ENCODE measurements at regions not wholly inside any gene's neighbourhood (a gene's known extent, or its start where the extent isn't known, plus 50 kb on each side); places are given as distances from the start of the nearest gene placed in this dataset.

DNA sequence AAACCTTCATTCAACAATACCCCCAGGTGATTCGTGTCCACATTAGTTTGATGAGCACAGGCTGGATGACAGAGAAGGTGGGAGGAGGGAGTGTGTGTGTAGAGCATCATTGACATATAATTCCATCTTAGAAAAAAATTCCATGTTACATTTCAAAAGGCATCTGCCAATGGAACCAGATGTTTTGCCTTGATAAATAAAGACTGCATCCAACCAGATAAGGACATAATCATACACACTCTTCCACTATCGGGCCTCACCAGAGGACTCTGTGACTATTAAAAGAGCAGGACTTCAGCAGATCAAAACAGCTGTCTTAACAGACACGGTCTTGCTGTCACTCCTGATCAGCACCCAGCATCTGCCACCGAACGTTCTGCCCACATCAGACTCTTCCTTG lies 96.4 kb upstream of the SPIN1 start:
- Histone ChIP-seq H3K9ac (ENCODE audit: insufficient read depth, low read length) (no peak overlapping the region), H3K4me1 (ENCODE audit: control insufficient read depth, extremely low read depth, insufficient read depth, low read length) (no peaks in the 10 kb centered on the region), H3K79me2 (ENCODE audit: control insufficient read depth, insufficient read depth, low read length) (no peaks in the 10 kb centered on the region), H3K36me3 (ENCODE audit: control insufficient read depth, insufficient read depth, low read length) (no peaks in the 10 kb centered on the region), H3K27me3 (ENCODE audit: control insufficient read depth, insufficient read depth, low read length) (no peaks in the 10 kb centered on the region), H3K9me3 (ENCODE audit: control insufficient read depth, insufficient read depth, low read depth, low read length) (no peaks in the 10 kb centered on the region), H2AFZ (ENCODE audit: low read length) (no peak overlapping the region), H3K4me2 (ENCODE audit: extremely low read depth, insufficient read depth, low read length) (no peak overlapping the region), H4K20me1 (ENCODE audit: control insufficient read depth, extremely low read depth, insufficient read depth, low read length) (no peaks in the 10 kb centered on the region), H3K27ac (ENCODE audit: insufficient read depth, low read length) (no peak overlapping the region), H3K4me3 (replicated peaks in 1 of 4; ENCODE audit: control extremely low read depth in 1 of 4, insufficient read depth in 1 of 4, low read depth in 3 of 4, low read length in 4 of 4) (no peak overlapping the region)
- DNase-seq (ENCODE audit: low read depth in 2 of 2) = no peak
- TF ChIP-seq CTCF (conservative IDR thresholded peaks at IDR 0.05 in 1 of 2, IDR thresholded peaks at IDR 0.05 in 1 of 2; ENCODE audit: low read depth in 1 of 2, low read length in 2 of 2) = no peak
- TF ChIP-seq EZH2 (IDR thresholded peaks at IDR 0.05; ENCODE audit: low read length, missing control alignments) = no peak

DNA sequence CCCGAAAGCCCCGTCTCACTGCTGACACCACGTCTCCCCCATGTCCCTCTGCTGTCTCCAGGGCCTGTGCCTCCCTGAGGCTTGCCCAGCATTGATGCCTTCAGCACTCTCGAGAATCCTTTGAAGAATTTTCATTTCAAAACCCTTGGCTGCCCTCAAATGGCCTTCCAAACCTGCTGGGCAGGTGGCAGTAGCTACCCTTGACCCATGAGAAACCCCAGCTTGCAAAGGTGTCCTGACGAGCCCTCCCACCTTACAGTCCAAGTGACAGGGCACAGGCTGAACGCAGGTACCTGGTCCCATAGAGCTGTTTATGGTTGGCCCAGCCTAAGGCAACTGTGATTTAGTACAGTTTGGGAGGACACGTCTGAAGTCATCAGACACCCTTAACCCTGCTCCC lies 97.2 kb upstream of the SPIN1 start:
- no peak overlapping the region for H3K9ac ChIP-seq (ENCODE audit: insufficient read depth, low read length)
- H3K27ac ChIP-seq (ENCODE audit: insufficient read depth, low read length) = no peak overlapping the region
- no peaks in the 10 kb centered on the region for H3K36me3 ChIP-seq (ENCODE audit: control insufficient read depth, insufficient read depth, low read length)
- no peak overlapping the region for H3K4me2 ChIP-seq (ENCODE audit: extremely low read depth, insufficient read depth, low read length)
- TF ChIP-seq EZH2 (IDR thresholded peaks at IDR 0.05; ENCODE audit: low read length, missing control alignments) (no peak), CTCF (conservative IDR thresholded peaks at IDR 0.05 in 1 of 2, IDR thresholded peaks at IDR 0.05 in 1 of 2; ENCODE audit: low read depth in 1 of 2, low read length in 2 of 2) (no peak)
- H2AFZ ChIP-seq (ENCODE audit: low read length) = no peak overlapping the region
- H3K9me3 ChIP-seq (ENCODE audit: control insufficient read depth, insufficient read depth, low read depth, low read length) = no peaks in the 10 kb centered on the region
- H4K20me1 ChIP-seq (ENCODE audit: control insufficient read depth, extremely low read depth, insufficient read depth, low read length) = no peaks in the 10 kb centered on the region
- no peaks in the 10 kb centered on the region for H3K4me1 ChIP-seq (ENCODE audit: control insufficient read depth, extremely low read depth, insufficient read depth, low read length)
- no peak overlapping the region for H3K4me3 ChIP-seq (replicated peaks in 1 of 4; ENCODE audit: control extremely low read depth in 1 of 4, insufficient read depth in 1 of 4, low read depth in 3 of 4, low read length in 4 of 4)
- no peaks in the 10 kb centered on the region for H3K27me3 ChIP-seq (ENCODE audit: control insufficient read depth, insufficient read depth, low read length)
- H3K79me2 ChIP-seq (ENCODE audit: control insufficient read depth, insufficient read depth, low read length) = no peaks in the 10 kb centered on the region
- DNase-seq (ENCODE audit: low read depth in 2 of 2) = no peak

- H3K4me1 ChIP-seq (ENCODE audit: control insufficient read depth, extremely low read depth, insufficient read depth, low read length) = no peaks in the 10 kb centered on the region
- no peak overlapping the region for H3K4me2 ChIP-seq (ENCODE audit: extremely low read depth, insufficient read depth, low read length)
- DNase-seq (ENCODE audit: low read depth in 2 of 2) = no peak
- H3K9ac ChIP-seq (ENCODE audit: insufficient read depth, low read length) = no peak overlapping the region
- H3K27ac ChIP-seq (ENCODE audit: insufficient read depth, low read length) = no peak overlapping the region
- no peaks in the 10 kb centered on the region for H4K20me1 ChIP-seq (ENCODE audit: control insufficient read depth, extremely low read depth, insufficient read depth, low read length)
- no peaks in the 10 kb centered on the region for H3K9me3 ChIP-seq (ENCODE audit: control insufficient read depth, insufficient read depth, low read depth, low read length)
- no peak overlapping the region for H3K4me3 ChIP-seq (replicated peaks in 1 of 4; ENCODE audit: control extremely low read depth in 1 of 4, insufficient read depth in 1 of 4, low read depth in 3 of 4, low read length in 4 of 4)
- no peaks in the 10 kb centered on the region for H3K36me3 ChIP-seq (ENCODE audit: control insufficient read depth, insufficient read depth, low read length)
- no peak overlapping the region for H2AFZ ChIP-seq (ENCODE audit: low read length)
- H3K27me3 ChIP-seq (ENCODE audit: control insufficient read depth, insufficient read depth, low read length) = no peaks in the 10 kb centered on the region
- TF ChIP-seq EZH2 (IDR thresholded peaks at IDR 0.05; ENCODE audit: low read length, missing control alignments) = no peak
- no peak for TF ChIP-seq CTCF (conservative IDR thresholded peaks at IDR 0.05 in 1 of 2, IDR thresholded peaks at IDR 0.05 in 1 of 2; ENCODE audit: low read depth in 1 of 2, low read length in 2 of 2)
- no peaks in the 10 kb centered on the region for H3K79me2 ChIP-seq (ENCODE audit: control insufficient read depth, insufficient read depth, low read length)
These were observed 98.7 kb upstream of the SPIN1 start for GRCh38 chr9:88289532-88289931.

All from fibroblast of lung (primary cell).